CD4-positive, alpha-beta T cell treated with Interleukin-17A for 4 hours (primary cell): ENCODE measurements at regions not wholly inside any gene's neighbourhood (a gene's known extent, or its start where the extent isn't known, plus 50 kb on each side); places are given as distances from the start of the nearest gene placed in this dataset.
A peak's percentile ranks its signal among the peaks of the same experiment; 100 is the strongest.

ENCODE experiments used
- DNase-seq: peaks from one replicate; pipeline ENCODE4 v3.0.0-alpha.2; 2020; ENCODE audit warnings: mixed read lengths

- no peak for DNase-seq
Measured at GRCh38 chr17:14803826-14804225, 461.3 kb downstream of the PMP22 start.

DNA sequence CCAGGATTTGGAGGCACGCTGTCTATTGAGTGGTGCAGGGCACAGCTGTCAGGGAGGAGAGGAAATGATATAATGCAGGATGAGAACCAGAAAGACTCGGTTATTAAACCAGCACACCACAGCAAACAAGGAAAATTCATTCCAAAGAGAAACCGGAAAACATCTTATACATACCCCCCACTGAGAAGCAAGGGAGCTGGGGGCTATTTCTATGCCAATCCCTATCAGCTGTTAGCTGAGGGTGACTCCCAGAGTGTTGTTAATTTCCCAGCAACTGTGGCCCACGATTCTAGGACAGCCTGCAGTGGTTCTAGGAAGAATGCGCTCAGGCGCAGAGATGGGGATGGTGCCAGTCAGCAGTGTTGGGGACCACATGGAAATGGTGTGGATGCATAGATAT lies 467.3 kb downstream of the PMP22 start:
- DNase-seq = no peak

GRCh38 chr17:14797021-14797420 lies 468.1 kb downstream of the PMP22 start:
- no peak for DNase-seq

DNA sequence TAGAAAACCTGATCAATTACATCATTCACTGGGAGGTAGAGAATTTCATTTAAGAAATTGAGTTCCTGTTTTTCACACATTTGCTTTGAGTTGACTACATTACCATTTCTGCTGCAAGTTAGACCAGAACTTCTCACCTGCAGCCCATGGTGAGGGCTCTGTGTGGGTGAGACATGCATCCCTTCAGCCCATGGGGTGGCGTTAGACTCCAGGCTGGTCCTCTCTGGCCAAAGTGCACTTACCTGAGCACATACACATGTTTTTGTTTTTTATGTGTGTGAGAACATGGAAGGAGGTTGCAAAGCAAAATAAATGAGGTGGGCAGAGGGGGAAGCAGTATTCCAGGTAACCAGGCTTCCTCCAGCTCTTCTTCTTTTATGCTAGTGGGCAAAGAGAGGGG lies 470.2 kb downstream of the PMP22 start:
- no peak for DNase-seq

DNA sequence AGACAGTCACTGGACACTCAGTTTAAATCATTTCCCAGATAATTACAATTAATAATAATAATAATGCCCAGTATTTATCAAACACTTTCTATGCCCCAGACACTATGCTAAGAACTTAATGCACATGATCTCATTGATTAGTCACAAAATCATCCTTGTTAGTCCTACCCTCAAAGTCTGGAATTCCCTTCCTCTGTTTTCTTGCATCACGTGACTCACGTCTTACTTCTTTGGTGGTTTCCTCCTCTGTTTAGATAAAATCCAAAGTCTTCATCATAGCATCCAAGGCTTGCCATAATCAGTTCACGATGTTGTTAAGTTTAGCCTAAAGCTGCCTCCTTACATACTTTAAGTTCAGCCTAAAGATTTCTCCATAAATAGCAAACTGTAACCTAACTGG lies 471.9 kb downstream of the PMP22 start:
- no peak for DNase-seq

DNA sequence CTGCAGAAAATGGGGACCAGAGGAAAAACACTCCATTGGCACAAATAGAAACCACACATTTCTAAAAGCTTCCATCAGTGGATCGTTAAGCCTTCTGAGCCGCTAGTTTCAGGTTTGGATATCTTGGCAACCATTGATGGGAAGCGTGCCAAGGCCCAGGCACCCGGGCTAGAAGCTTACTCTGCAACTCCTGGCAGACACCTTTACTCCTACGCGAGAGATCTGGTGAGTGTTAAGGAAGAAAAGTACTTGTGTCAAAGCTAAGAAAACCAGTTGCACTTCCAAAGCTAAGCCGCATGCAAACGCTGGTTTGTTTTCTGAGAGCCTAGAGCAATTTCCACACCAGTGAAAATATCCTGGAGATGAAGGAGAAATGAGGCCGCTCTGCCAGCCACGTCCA lies 472.4 kb downstream of the PMP22 start:
- DNase-seq = no peak

DNA sequence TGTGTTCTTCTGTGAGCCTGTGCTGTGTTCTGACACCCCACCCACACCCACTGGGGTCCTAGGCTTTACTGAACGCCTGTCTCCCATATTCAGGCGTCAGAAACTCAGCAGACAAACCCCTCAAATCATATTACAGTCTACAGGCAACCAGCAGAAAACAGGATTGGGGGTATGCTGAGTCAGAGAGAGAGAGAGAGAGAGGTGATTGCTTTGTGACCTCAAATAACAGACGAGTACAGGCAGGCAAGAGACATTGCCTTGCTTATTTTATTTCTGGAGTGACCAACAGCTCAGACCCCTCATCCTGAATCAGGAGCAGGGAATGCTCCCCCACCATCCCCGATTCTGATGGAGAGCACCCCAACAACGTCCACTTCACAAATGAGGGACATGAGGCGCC lies 473.9 kb downstream of the PMP22 start:
- no peak for DNase-seq

GRCh38 chr17:14790521-14790920 lies 474.6 kb downstream of the PMP22 start:
- no peak for DNase-seq

- peak; percentile 38 for DNase-seq
Measured at GRCh38 chr17:14784997-14785696, 480.0 kb downstream of the PMP22 start.

GRCh38 chr17:14781123-14781522 lies 480.2 kb downstream of the HS3ST3B1 start:
- no peak for DNase-seq

- DNase-seq = no peak
Measured at GRCh38 chr17:14780097-14780651, 479.3 kb downstream of the HS3ST3B1 start.

GRCh38 chr17:14779241-14779640 lies 478.4 kb downstream of the HS3ST3B1 start:
- no peak for DNase-seq

- no peak for DNase-seq
Measured at GRCh38 chr17:14777291-14777690, 476.4 kb downstream of the HS3ST3B1 start.

DNA sequence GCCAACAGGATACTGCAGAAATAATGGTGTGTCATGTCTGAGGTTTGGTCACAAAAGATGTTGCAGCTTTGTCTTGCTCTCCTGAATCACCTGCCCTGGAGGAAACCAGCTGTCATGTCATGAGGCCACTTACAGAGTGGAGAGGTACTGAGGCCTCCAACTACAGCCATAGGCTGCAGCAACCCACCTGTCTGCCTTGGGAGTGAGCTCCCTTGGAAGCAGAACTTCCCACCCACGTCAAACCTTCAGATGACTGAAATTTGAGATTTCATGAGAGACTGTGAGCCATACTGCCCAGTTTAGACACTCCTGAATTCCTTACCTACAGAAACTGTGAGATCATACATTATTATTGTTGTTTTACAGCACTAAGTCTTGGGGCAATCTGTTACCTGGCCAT lies 475.9 kb downstream of the HS3ST3B1 start:
- no peak for DNase-seq

DNA sequence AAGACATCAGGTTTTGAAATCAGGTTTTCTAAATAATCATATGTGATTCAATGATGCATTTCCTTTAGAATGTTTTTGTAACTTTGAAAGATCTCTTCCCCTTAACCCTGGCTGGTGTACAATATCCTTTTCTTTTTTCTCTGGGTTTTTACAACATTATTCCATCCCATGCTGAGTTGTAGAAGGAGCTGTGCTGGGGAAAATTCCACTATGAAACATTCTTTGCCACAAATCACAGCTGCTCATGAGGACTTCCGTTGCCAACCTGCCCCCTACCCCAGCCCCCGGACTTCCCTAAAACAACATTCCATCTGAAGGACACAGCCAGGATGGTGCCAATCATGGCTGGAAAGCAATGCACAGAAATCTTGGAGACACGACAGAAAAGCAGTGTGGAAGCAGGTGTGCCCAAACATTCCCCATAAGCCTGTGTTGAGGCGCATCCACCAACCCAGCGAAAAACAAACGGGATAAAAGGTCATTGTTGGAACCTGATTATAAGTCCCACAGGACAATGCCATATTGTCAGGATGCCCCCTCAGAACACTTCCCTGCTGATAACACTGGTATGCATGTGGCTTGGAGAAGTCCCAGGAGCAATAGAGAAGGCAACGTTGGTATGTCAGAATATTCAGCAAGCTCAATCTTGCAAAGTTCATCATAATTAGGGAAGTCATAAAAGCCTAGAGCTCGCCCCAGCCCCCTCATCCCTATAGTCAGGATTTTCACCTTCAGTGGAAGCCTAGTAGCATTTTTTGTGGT lies 475.0 kb downstream of the HS3ST3B1 start:
- DNase-seq = no peak

DNA sequence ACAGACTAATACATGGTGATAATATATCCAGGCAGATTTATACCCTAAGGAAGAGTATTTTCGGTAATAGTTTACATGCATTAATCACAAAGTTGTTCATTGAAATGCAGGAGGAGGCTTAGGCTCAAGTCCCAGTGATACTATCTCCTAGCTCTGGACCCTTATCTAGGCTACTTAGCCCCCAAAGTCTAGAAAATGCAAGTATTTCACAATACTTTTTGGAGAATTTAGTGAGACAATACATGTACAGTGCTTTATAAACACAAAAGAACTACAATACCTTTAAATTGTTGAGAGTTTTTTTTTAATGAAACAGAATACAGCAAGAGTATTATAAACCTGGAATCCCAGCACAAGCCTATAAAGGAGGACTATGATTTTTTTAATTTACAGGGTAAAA lies 473.9 kb downstream of the HS3ST3B1 start:
- no peak for DNase-seq

DNA sequence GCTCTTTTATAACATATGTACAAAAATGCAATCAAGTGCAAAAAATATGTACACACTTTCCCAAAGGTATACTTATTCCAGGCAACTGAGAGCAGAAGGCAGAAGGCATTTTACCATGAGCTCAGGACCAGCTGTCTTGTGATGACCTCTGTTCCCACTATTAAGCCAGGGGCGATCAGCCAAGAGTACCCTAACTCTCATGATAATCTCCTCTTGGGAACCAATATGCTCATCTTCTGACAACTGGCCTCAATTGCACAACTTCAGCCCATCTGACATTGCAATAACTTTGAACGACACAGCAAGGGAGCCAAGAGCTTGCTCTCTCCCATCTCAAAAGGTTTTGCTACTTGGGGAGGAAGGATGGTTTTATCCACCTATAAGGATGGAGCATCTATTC lies 471.9 kb downstream of the HS3ST3B1 start:
- DNase-seq = no peak

- no peak for DNase-seq
Measured at GRCh38 chr17:14771543-14771942, 470.7 kb downstream of the HS3ST3B1 start.

DNA sequence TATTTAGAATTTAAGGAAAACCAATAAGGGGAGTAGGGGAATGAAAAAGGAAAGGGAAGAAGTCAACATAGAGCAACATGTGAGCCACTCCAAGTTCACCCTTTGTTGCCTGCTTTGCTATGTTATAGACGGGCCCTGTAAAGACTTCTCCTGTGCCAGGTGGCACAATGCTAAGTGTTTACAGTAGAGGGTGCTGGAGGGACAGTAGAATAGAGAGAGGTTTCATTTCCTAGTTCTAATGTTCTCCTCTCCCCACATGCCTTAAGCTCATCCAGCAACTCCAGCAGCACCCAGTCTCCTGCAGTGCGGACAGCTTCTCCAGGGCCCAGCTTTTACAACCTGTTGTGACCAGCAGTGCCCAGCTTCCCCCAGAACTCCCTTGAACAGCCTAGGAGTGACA lies 468.0 kb downstream of the HS3ST3B1 start:
- DNase-seq = no peak

- no peak for DNase-seq
Measured at GRCh38 chr17:14762736-14763479, 462.0 kb downstream of the HS3ST3B1 start.

DNA sequence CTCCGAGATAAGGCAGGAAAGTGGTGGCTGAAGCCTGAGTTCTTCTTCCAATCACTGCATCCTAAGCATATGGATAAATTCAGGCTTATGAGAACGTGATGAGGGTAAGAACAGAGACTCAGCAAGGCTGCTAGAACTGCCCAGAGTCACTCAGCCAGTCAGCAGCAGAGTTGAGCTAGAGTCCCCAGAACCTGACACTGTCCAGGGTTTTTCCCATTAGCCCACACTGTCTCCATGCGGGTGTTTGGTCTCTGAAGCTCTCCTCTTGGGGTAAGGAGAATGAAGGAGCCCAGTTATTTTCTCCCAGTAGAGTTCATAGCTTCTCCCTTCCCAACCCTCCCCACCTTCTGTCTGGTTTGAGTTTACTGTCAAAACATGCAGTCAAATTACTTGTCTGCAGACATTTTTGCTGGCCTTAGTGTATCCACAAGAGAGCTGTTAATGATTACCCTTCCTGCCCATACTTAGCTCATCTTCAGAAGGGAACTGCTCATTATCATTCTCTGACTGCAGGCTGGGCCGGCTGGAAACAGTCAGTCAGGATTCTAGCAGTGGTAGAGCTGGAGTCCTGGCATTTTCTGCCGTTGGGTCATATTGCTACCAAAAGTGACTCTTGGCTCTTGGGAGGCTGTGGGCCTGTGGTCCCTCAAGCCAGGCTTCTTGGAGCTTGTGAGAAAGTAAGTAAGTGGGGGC lies 460.0 kb downstream of the HS3ST3B1 start:
- DNase-seq = no peak

GRCh38 chr17:14760212-14760611 lies 459.3 kb downstream of the HS3ST3B1 start:
- DNase-seq = no peak

DNA sequence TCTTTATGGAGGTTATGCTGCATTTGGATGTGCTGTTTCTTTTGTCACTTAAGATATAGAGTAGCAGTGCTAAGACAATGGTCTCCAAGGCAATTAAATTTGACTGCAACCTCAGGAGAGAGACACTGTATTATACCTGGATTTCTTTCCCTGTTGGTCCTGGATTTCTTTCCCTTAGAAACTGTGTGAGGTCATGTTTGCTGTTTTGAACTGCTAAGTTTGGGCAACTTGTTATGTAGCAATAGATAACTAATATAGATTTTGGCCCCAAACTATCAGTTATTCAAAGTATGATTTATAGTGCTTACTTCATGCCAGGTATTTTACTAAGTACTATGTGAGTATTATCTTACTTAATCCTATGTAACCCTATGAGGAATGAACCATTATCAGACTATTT lies 458.4 kb downstream of the HS3ST3B1 start:
- no peak for DNase-seq
